Naive B cell (primary cell): ENCODE measurements at regions not wholly inside any gene's neighbourhood (a gene's known extent, or its start where the extent isn't known, plus 50 kb on each side); places are given as distances from the start of the nearest gene placed in this dataset.
"Not testable (repeated sequence)": the region's sequence is repeated elsewhere in the genome, so short reads cannot be mapped to it uniquely, and the experiment has no call there.

Source experiments
- ATAC-seq, 2 donors: fragments of 150-1000 bp; cut with Tn5 transposase; 2 replicates each; pipeline ENCODE4 v1.10.0; 2021; ENCODE audit warnings: low read depth in 2 of 2, mild to moderate bottlenecking in 2 of 2, moderate library complexity in 2 of 2
- DNase-seq: peaks from one replicate; pipeline ENCODE4 v3.0.0; 2022
- H3K27ac Mint-ChIP-seq, 6 donors: one replicate each; pipeline ENCODE4 v1.8.0; 2020 to 2022; ENCODE audit warnings: mild to moderate bottlenecking in 6 of 6, mixed read lengths in 6 of 6, moderate library complexity in 5 of 6, inconsistent platforms in 2 of 6
- H3K27me3 Mint-ChIP-seq, 3 donors: one replicate each; pipeline ENCODE4 v1.8.0; 2021 to 2022; ENCODE audit warnings: mixed read lengths in 3 of 3, mild to moderate bottlenecking in 1 of 3
- H3K36me3 Mint-ChIP-seq, 2 donors: one replicate each; pipeline ENCODE4 v1.8.0; 2020 to 2022; ENCODE audit warnings: mixed read lengths in 2 of 2, inconsistent platforms in 1 of 2, mild to moderate bottlenecking in 1 of 2
- H3K4me1 Mint-ChIP-seq, 3 donors: one replicate each; pipeline ENCODE4 v1.8.0; 2020 to 2022; ENCODE audit warnings: mixed read lengths in 3 of 3, inconsistent platforms in 1 of 3, mild to moderate bottlenecking in 1 of 3, moderate library complexity in 1 of 3
- H3K4me3 Mint-ChIP-seq, 8 donors: one replicate each; pipeline ENCODE4 v1.8.0; 2020 to 2022; ENCODE audit warnings: mild to moderate bottlenecking in 8 of 8, mixed read lengths in 8 of 8, moderate library complexity in 8 of 8, inconsistent platforms in 2 of 8
- H3K9me3 Mint-ChIP-seq, 7 donors: one replicate each; pipeline ENCODE4 v1.8.0; 2020 to 2022; ENCODE audit warnings: mixed read lengths in 7 of 7, mild to moderate bottlenecking in 5 of 7, inconsistent platforms in 2 of 7, moderate library complexity in 1 of 7

DNA sequence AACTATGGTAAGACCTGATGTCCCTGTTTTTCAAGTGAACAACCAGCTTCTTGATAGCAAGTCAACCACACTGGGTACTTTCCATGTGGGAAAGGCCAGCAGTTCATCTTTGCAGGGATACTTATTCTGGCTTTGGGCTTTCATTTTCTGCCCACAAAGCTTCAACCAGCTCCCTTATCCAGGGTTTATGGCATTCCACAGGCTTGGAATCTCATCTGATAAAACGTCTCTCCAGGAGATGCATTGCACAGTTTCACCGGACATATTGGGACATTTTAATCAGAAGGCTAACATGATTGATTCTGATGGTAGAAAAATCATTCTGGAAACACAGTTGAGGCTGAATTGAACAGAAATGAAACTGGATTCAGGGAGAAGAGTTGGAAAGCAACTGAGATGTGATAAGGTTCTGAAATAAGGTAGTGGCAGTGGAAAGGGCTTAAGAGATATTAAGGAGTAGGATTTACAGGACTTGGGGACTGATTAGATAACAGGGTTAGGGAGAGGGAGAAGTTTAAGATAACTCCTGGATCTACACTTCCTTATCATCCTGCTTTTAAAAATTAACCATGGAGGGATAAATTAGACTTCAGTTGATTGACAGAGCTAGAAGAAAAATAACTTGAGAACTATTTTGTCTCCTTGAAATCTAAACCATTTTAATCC is 195.8 kb upstream of the FBXL7 start:
- H3K36me3 Mint-ChIP-seq, result no peaks in the 10 kb centered on the region
- no peaks in the 10 kb centered on the region for H3K27me3 Mint-ChIP-seq
- ATAC-seq, result no peak
- no peak for DNase-seq
- peaks cover 0 to 9% (median 2%) of the 10 kb centered on the region in 7 donors for H3K9me3 Mint-ChIP-seq
- H3K27ac Mint-ChIP-seq, result peak overlapping the region in 1 of 6 donors; percentile 76
- no peaks in the 10 kb centered on the region for H3K4me1 Mint-ChIP-seq
- H3K4me3 Mint-ChIP-seq, result no peak overlapping the region

DNA sequence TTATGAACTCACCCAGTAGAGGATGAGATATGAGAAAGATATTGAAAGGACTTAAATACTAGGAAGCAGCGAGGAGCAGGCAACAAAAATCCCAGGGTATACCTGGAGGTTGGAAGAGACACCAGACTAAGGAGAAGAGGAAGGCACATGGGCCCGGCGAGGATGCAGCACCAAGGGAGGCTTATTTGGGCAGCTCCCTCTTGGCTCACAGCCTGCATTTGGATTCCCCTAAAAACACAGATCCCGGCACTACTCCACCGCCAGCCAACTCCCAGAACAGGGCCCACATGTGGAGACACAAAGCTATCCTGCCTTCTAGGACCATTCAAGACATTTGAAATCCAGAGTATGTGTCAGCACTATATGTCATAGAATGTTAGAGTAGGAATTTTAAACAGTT is 199.8 kb upstream of the FBXL7 start:
- H3K4me1 Mint-ChIP-seq, result no peaks in the 10 kb centered on the region
- ATAC-seq, result no peak
- no peak overlapping the region for H3K4me3 Mint-ChIP-seq
- no peaks in the 10 kb centered on the region for H3K27me3 Mint-ChIP-seq
- no peak for DNase-seq
- no peak overlapping the region for H3K27ac Mint-ChIP-seq
- no peaks in the 10 kb centered on the region for H3K36me3 Mint-ChIP-seq
- peaks cover 0 to 4% (median 1%) of the 10 kb centered on the region in 7 donors for H3K9me3 Mint-ChIP-seq

DNA sequence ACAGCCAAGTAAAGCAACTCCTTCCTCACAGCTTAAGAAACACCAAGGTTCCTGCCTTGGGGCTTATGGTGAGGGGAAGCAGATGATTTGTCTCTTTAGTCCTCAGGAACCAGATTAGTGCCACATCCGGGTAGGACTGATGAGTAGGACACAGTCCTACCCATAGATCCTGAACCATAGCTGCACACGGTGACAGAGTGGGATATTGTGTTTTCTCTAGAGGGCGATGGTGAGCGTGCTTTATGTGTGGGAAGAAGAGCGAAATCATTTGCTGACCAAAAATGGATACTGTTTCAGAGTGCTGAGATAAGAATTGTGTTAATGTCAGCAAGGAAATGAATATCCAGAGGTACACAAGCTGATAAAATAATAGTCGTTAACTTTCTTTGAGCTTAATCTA is 209.0 kb upstream of the FBXL7 start:
- Mint-ChIP-seq H3K27me3 (no peaks in the 10 kb centered on the region), H3K4me3 (no peak overlapping the region)

DNA sequence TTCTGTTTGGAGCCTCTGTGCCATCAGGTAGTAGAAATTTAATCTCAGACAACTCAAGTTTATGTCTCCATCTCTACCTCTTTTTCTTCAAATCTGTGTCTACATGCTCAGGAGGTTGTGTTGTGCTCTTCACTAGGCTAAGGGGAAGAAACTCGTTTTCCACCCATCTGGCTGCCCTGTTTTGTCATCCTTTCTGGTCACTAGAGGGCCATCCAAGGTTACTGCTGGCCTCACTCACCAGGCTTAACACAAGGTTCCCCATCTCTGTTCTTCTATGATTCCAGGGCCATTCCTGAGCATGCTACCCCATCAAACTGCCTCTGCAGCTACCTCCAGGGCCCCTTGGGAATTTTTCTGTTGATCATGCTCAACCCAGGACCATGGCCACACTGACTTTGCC is 213.3 kb upstream of the FBXL7 start:
- DNase-seq (no peak), ATAC-seq (no peak)
- H3K36me3 Mint-ChIP-seq, result no peaks in the 10 kb centered on the region
- peaks cover 0 to 7% (median 4%) of the 10 kb centered on the region in 7 donors for H3K9me3 Mint-ChIP-seq
- no peaks in the 10 kb centered on the region for H3K4me1 Mint-ChIP-seq
- peak overlapping the region in 1 of 6 donors; percentile 85 for H3K27ac Mint-ChIP-seq
- no peak overlapping the region for H3K4me3 Mint-ChIP-seq
- no peaks in the 10 kb centered on the region for H3K27me3 Mint-ChIP-seq

More for the DNA sequence above, 209.0 kb upstream of the FBXL7 start:
- Mint-ChIP-seq H3K27ac (no peak overlapping the region), H3K9me3 (peaks cover 0 to 10% (median 5%) of the 10 kb centered on the region in 7 donors), H3K36me3 (no peaks in the 10 kb centered on the region), H3K4me1 (no peaks in the 10 kb centered on the region)
- DNase-seq, result no peak
- ATAC-seq, result no peak

DNA sequence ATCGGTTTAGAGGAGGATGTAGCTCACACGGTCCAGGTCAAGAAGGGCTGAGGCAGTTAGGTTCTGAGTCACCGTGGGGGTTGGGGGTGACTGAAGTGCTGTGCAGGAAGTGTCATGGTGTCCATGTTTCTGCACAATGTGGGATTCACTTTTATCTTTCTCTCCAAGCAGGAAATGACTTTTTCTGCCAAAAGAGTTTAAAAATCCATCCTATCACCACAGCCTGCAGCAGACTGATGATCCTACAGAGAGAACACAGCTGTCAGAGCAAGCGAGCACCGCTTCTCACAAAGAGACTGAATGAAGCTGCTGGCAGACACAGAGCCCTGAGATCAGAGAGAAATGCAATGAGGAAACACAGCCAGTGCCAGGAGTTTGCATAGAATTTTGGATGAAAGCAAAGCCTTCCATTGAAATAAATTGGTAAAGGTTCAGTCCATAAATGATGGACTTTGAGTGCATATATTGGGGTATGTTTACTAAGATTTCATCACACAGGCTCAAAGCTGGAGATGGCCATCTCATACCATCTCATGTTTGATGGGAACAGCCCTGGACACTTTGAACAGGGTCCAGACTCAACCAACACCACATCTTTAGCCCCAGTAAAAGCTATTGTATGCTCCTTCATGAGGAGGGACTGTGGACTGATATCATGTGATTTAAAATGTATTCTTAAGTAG is 213.9 kb upstream of the FBXL7 start:
- no peaks in the 10 kb centered on the region for H3K4me1 Mint-ChIP-seq
- H3K9me3 Mint-ChIP-seq, result peaks cover 0 to 6% (median 4%) of the 10 kb centered on the region in 7 donors
- DNase-seq, result no peak
- H3K27me3 Mint-ChIP-seq, result no peaks in the 10 kb centered on the region
- no peak overlapping the region for H3K4me3 Mint-ChIP-seq
- no peak overlapping the region for H3K27ac Mint-ChIP-seq
- ATAC-seq, result no peak
- no peaks in the 10 kb centered on the region for H3K36me3 Mint-ChIP-seq

DNA sequence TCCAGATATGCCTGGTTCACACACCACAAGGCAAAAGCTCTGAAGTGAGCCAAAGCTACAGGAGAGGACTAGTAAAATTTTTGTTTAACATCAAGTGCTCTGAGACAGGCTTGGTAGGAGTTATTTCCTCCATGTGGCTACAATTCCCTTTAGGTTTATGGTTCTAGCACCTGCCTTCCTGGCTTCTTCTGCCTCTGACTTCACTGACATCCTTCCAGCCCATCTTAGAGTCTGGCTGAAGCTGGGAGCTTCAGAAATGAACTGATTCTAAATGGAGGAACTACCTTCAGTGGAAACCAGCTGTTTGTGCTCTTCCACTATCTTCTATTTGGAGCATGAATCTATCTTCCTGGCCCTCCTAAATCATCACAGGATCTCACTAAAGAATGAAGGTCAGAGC is 215.3 kb upstream of the FBXL7 start:
- Mint-ChIP-seq H3K36me3 (no peaks in the 10 kb centered on the region), H3K27ac (no peak overlapping the region), H3K9me3 (peaks cover 0 to 9% (median 3%) of the 10 kb centered on the region in 7 donors), H3K4me3 (no peak overlapping the region), H3K4me1 (no peaks in the 10 kb centered on the region), H3K27me3 (no peaks in the 10 kb centered on the region)
- ATAC-seq (no peak), DNase-seq (no peak)

DNA sequence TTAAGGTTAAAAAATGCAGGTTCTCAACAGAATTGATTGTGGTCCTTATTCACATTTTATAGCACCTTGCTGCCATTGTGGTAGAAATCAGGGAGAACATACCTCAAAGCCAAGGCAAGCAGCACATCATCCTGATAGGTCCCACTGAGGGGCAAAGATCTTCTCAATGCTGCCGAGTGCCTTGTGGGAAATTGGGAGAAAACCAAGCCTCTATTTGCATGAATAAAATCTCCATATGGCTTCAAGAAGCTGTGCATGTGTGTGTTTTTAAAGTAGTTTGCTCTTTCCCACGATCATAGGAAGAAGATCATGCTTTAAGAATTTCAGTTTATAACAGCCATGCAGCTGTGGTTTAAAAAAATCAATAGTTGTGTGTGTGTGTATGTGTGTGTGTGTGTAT is 216.9 kb upstream of the FBXL7 start:
- DNase-seq (no peak), ATAC-seq (no peak)
- Mint-ChIP-seq H3K27me3 (no peaks in the 10 kb centered on the region), H3K27ac (no peak overlapping the region), H3K4me1 (no peaks in the 10 kb centered on the region), H3K9me3 (peaks cover 2 to 11% (median 8%) of the 10 kb centered on the region in 7 donors), H3K36me3 (no peaks in the 10 kb centered on the region), H3K4me3 (no peak overlapping the region)

DNA sequence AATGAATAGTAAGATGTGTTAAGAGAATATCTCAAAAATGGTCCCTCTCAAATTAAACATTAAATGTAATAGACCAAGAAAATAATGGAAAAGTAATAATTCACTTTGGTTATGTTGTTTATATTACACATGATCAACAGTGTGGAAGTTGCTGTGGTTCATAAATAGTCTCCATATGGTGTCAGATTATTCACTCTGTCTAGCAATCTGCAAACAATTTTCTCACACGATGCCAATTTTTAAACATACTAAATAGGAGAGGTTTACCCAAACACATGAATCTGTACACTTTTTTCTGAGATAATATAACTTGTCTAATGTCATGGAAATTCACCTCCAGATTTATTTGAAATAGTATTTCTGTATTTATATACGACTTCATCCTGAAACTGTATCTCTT is 217.4 kb upstream of the FBXL7 start:
- Mint-ChIP-seq H3K27me3 (no peaks in the 10 kb centered on the region), H3K4me1 (no peaks in the 10 kb centered on the region), H3K36me3 (no peaks in the 10 kb centered on the region), H3K9me3 (peaks cover 2 to 11% (median 9%) of the 10 kb centered on the region in 7 donors), H3K27ac (no peak overlapping the region), H3K4me3 (no peak overlapping the region)
- no peak for ATAC-seq
- DNase-seq, result no peak

DNA sequence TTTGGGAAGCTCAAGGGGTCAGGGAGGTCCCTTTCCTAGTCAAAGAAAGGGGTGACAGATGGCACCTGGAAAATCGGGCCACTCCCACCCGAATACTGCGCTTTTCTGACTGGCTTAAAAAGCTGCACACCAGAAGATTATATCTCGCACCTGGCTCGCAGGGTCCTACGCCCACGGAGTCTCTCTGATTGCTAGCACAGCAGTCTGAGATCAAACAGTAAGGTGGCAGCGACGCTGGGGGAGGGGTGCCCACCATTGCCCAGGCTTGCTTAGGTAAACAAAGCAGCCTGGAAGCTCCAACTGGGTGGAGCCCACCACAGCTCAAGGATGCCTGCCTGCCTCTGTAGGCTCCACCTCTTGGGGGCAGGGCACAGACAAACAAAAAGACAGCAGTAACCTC is 228.4 kb upstream of the FBXL7 start:
- not testable (repeated sequence) for ATAC-seq, H3K36me3 Mint-ChIP-seq, H3K4me1 Mint-ChIP-seq, H3K27me3 Mint-ChIP-seq, DNase-seq, H3K4me3 Mint-ChIP-seq, H3K27ac Mint-ChIP-seq
- H3K9me3 Mint-ChIP-seq, result peaks cover 0 to 30% (median 9%) of the 10 kb centered on the region in 7 donors

DNA sequence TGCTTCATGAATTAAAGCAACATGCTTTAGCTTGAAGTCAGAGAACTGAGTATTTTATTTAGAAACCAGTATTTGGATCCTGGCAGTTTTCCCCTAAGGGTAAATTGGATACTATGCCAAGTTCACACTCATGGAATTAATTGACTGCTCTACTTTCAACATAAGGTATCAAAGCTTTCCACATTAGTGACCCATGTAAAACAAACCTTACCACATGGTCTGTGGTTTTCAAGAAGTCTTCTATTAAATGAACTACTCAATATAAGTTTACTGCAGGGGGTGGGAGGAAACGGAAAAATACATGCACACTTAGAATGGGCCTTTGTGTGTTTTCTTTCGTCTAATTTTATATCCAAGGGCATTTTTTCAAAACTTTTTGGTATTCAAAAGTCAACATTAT is 232.0 kb upstream of the FBXL7 start:
- DNase-seq, result no peak
- Mint-ChIP-seq H3K9me3 (peaks cover 0 to 30% (median 9%) of the 10 kb centered on the region in 7 donors), H3K4me1 (no peaks in the 10 kb centered on the region), H3K4me3 (no peak overlapping the region), H3K27me3 (no peaks in the 10 kb centered on the region), H3K27ac (no peak overlapping the region), H3K36me3 (no peaks in the 10 kb centered on the region)
- no peak for ATAC-seq

DNA sequence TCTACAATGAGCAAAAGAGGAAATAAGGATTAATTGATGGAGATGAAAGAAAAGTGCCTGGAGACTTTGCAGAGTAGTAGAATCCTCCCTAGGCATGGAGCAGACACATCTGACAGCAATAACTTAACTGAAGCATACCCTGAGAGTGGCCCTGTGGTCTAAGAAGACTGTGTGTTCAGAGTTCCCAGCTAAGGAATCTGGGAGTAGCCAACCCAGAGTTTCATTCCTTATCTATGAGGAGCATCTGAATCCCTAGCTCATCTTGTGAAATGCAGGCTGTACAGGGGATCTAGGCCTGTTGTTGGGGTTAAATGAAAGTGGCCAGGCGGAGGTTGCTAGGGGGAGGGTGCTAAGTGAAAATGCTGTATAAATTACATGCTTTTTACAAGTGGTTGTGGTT is 233.1 kb upstream of the FBXL7 start:
- H3K36me3 Mint-ChIP-seq, result no peaks in the 10 kb centered on the region
- H3K4me1 Mint-ChIP-seq, result no peaks in the 10 kb centered on the region
- H3K27ac Mint-ChIP-seq, result no peak overlapping the region
- H3K9me3 Mint-ChIP-seq, result peaks cover 0 to 30% (median 9%) of the 10 kb centered on the region in 7 donors
- DNase-seq (no peak), ATAC-seq (no peak)
- H3K4me3 Mint-ChIP-seq, result no peak overlapping the region
- H3K27me3 Mint-ChIP-seq, result no peaks in the 10 kb centered on the region

DNA sequence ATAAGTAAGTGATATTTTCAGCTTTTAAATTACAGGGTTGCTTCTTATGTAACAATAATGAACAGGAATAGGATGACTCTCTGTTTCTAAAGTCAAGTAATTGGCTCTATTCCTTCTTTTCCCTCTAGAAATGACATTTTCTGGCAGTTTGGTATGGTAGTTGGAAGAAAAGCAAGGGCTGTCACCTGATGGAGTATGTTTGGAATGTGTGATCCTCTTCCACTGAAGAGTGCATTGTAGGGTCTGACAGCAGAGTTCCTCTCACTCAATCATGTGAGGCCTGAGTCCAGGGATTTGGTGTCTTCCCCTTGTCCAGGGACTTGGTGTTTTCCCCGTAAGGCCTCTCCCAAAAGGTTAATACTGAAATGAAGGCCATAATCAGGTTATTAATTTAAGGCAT is 233.8 kb upstream of the FBXL7 start:
- ATAC-seq (no peak), DNase-seq (no peak)
- Mint-ChIP-seq H3K27me3 (no peaks in the 10 kb centered on the region), H3K9me3 (peaks cover 0 to 29% (median 9%) of the 10 kb centered on the region in 7 donors), H3K4me3 (no peak overlapping the region), H3K4me1 (no peaks in the 10 kb centered on the region), H3K27ac (no peak overlapping the region), H3K36me3 (no peaks in the 10 kb centered on the region)

DNA sequence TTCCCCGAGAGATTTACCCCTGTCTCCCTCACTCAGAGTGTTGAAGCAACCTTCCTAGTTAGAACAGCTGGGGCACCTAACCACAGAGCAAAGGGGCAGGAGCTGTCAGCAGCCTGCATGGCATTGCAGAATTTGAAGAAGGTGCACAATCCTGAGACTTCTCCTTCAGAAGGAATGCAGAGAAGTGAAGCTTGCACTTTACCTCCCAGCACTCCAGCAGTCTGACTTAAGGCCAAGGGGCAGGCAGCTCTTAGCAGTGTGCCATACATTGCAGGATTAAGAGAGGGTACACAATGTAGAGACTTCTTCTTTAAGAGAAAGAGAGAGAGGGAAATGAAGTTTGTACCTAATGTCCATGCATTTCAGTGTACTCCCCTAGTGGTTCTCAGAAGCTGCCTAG is 236.0 kb upstream of the FBXL7 start:
- Mint-ChIP-seq H3K4me3 (no peak overlapping the region), H3K27me3 (no peaks in the 10 kb centered on the region), H3K4me1 (no peaks in the 10 kb centered on the region), H3K9me3 (peaks cover 0 to 12% (median 4%) of the 10 kb centered on the region in 7 donors), H3K27ac (no peak overlapping the region), H3K36me3 (no peaks in the 10 kb centered on the region)
- ATAC-seq, result no peak
- no peak for DNase-seq

DNA sequence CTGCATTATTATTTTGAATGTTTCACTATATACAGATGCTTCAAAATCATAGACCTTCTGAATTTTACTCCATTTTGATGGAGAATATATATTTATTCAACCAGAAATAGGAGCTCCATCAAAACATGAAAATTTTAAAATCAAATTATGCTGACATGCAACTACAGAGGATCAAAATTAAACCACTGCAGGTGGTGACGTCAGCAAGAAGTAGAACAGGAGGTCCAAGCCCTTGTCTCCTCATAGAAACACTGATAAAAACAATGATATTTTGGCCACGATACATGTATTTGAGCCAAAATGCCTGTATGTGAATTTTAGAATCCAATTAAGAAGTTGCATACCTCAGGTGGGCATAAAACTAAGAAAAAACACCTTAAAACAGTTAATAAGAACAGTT is 236.6 kb upstream of the FBXL7 start:
- DNase-seq (no peak), ATAC-seq (no peak)
- Mint-ChIP-seq H3K4me1 (no peaks in the 10 kb centered on the region), H3K36me3 (no peaks in the 10 kb centered on the region), H3K27ac (no peak overlapping the region), H3K4me3 (no peak overlapping the region), H3K9me3 (peaks cover 0 to 6% (median 2%) of the 10 kb centered on the region in 7 donors), H3K27me3 (no peaks in the 10 kb centered on the region)
